Inferior parietal cortex (tissue), 1 donor: ENCODE measurements at regions not wholly inside any gene's neighbourhood (a gene's known extent, or its start where the extent isn't known, plus 50 kb on each side); places are given as distances from the start of the nearest gene placed in this dataset.
A peak's percentile ranks its signal among the peaks of the same experiment; 100 is the strongest.

Source experiments
- DNase-seq: peaks from one replicate; pipeline ENCODE4 v3.0.0-alpha.2; 2016; ENCODE audit errors: extremely low spot score

- DNase-seq = peak; percentile 67
Measured at GRCh38 chr16:51326131-51326856, 175.2 kb upstream of the SALL1 start.

GRCh38 chr16:51321251-51321650 is 170.2 kb upstream of the SALL1 start:
- DNase-seq = no peak

- no peak for DNase-seq
Measured at GRCh38 chr16:51317575-51317974, 166.5 kb upstream of the SALL1 start.

- DNase-seq = no peak
Measured at GRCh38 chr16:51313198-51313597, 162.1 kb upstream of the SALL1 start.

GRCh38 chr16:51312363-51313150 is 161.5 kb upstream of the SALL1 start:
- DNase-seq = no peak

GRCh38 chr16:51310159-51310558 is 159.1 kb upstream of the SALL1 start:
- no peak for DNase-seq

GRCh38 chr16:51306886-51307595 is 156.0 kb upstream of the SALL1 start:
- no peak for DNase-seq

GRCh38 chr16:51306116-51306515 is 155.0 kb upstream of the SALL1 start:
- no peak for DNase-seq

GRCh38 chr16:51305337-51305736 is 154.3 kb upstream of the SALL1 start:
- no peak for DNase-seq

- DNase-seq = no peak
Measured at GRCh38 chr16:51302042-51302441, 151.0 kb upstream of the SALL1 start.

- DNase-seq = no peak
Measured at GRCh38 chr16:51298800-51299199, 147.7 kb upstream of the SALL1 start.

- no peak for DNase-seq
Measured at GRCh38 chr16:51290442-51291285, 139.6 kb upstream of the SALL1 start.

- DNase-seq = no peak
Measured at GRCh38 chr16:51289336-51289735, 138.3 kb upstream of the SALL1 start.

- DNase-seq = no peak
Measured at GRCh38 chr16:51287121-51287755, 136.2 kb upstream of the SALL1 start.

GRCh38 chr16:51286272-51286671 is 135.2 kb upstream of the SALL1 start:
- DNase-seq = no peak

GRCh38 chr16:51276336-51276735 is 125.3 kb upstream of the SALL1 start:
- DNase-seq = peak; percentile 43

- no peak for DNase-seq
Measured at GRCh38 chr16:51272420-51272819, 121.3 kb upstream of the SALL1 start.

- DNase-seq = no peak
Measured at GRCh38 chr16:51271156-51271701, 120.2 kb upstream of the SALL1 start.

- peak; percentile 68 for DNase-seq
Measured at GRCh38 chr16:51268237-51268636, 117.2 kb upstream of the SALL1 start.

GRCh38 chr16:51267681-51268080 is 116.6 kb upstream of the SALL1 start:
- no peak for DNase-seq

- no peak for DNase-seq
Measured at GRCh38 chr16:51262428-51262827, 111.4 kb upstream of the SALL1 start.
